Retinal pigment epithelial cell (primary cell): ENCODE measurements at regions not wholly inside any gene's neighbourhood (a gene's known extent, or its start where the extent isn't known, plus 50 kb on each side); places are given as distances from the start of the nearest gene placed in this dataset.

Experiments used
- DNase-seq: peaks from one replicate; pipeline ENCODE4 v3.0.0-alpha.2; 2010; ENCODE audit warnings: low read depth
- H3K4me3 ChIP-seq: 2 replicates; pipeline ENCODE4 v1.5.1; 2011; ENCODE audit warnings: mild to moderate bottlenecking, low read length, control low read depth, moderate library complexity
- TF ChIP-seq, protein P1 (sequence below): conservative IDR thresholded peaks from 2 replicates; pipeline ENCODE4 v1.5.1; 2011; ENCODE audit warnings: low read depth, low read length, control low read depth, inconsistent platforms

DNA sequence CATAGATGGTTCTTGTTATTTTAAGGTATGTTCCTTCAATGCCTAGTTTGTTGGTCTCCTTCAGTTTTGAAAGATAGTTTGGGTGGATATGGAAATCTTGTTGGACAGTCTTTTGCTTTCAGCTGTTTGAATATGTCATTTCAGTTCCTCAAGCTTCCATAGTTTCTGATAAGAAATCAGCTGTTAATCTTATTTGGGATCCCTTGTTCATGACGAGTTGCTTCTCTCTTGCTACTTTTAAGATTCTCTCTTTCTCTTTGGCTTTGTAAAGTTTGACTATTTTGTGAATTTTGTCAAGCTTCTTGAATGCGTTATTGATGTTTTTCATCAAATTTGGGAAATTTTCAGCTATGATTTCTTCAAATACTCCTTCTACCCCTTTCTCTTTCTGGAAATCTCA is 129.5 kb downstream of the GNL3L start:
- TF ChIP-seq, protein P1, sequence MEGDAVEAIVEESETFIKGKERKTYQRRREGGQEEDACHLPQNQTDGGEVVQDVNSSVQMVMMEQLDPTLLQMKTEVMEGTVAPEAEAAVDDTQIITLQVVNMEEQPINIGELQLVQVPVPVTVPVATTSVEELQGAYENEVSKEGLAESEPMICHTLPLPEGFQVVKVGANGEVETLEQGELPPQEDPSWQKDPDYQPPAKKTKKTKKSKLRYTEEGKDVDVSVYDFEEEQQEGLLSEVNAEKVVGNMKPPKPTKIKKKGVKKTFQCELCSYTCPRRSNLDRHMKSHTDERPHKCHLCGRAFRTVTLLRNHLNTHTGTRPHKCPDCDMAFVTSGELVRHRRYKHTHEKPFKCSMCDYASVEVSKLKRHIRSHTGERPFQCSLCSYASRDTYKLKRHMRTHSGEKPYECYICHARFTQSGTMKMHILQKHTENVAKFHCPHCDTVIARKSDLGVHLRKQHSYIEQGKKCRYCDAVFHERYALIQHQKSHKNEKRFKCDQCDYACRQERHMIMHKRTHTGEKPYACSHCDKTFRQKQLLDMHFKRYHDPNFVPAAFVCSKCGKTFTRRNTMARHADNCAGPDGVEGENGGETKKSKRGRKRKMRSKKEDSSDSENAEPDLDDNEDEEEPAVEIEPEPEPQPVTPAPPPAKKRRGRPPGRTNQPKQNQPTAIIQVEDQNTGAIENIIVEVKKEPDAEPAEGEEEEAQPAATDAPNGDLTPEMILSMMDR: no peak
- no peak overlapping the region for H3K4me3 ChIP-seq
- no peak for DNase-seq

DNA sequence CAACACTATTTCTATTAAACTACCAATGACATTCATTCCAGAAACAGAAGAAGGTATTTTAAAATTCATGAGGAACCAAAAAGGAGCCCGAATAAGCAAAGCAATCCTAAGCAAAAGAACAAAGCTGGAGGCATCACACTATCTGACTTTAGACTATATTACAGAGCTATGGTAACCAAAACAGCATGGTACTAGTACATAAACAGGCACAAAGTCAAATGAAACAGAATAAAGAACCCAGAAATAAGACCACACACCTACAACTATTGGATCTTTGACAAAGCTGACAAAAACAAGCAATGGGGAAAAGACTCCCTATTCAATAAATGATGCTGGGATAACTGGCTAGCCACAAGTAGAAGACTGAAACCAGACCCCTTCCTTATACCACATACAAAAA is 122.3 kb downstream of the ITIH6 start:
- no peak for DNase-seq
- TF ChIP-seq, protein P1: no peak
- H3K4me3 ChIP-seq: no peak overlapping the region

DNA sequence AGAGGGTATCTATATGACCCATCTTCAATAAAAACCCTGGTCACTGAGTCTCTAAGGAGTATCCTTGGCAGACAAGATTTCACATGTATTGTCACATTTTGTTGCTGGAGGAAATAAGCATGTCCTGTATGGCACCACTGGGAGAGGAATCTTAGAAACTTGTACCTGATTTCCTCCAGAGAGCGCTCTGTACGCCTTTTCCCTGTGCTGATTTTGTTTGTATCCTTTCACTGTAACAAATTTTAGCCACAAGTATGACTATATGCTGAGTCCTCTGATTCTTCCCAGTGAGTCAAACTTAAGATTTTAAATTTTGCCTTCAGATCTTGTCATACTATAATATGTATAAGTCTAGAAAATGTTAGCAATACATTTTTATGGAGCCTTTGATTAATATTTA is 102.8 kb downstream of the ITIH6 start:
- TF ChIP-seq, protein P1: no peak
- DNase-seq: no peak
- H3K4me3 ChIP-seq: no peak overlapping the region

DNA sequence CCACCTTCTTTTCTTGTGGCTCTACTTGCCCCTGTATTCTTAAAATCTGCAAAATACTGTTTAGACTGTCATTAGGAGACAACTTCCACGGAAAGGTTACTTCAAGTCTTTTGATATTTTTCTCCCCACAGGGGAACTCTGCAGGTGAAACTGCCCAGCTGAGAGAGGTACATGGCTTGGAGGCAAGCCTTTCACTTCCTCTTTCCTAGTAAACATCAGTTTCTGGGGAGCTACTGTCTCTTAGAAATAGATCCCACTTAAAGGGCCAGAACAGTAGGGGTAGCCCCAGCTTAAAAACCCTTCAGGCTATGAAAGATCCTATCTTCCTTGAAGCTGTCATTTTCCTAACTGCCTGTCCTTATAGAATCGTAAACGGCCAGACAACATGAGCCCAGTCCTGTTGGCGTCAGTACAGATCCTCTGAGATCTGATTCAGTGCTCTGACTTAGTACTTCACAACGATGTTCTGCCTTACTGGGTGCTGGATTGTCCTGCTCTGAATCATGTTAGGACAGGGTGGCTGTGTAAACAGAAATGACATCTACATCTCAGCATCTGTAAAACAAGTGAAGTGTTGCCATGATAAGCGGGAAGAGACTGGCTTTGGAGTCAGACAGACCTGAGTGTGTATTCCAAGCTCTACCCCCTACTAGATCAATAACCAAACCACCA is 102.1 kb downstream of the ITIH6 start:
- TF ChIP-seq, protein P1: no peak
- no peak for DNase-seq

More for the DNA sequence above, 102.1 kb downstream of the ITIH6 start:
- no peak overlapping the region for H3K4me3 ChIP-seq
